GM12878 (cell line): ENCODE measurements at regions not wholly inside any gene's neighbourhood (a gene's known extent, or its start where the extent isn't known, plus 50 kb on each side); places are given as distances from the start of the nearest gene placed in this dataset.

ENCODE experiments used
- ATAC-seq: fragments of 200-7000 bp; cut with Tn5 transposase; 3 replicates; pipeline ENCODE4 v1.9.1; 2020; ENCODE audit warnings: mild to moderate bottlenecking, moderate library complexity
- BruUV-seq: library from RNA; stranded (reverse); fragments of 400-500 nt; replicated peaks from 2 replicates; lab custom pipeline; 2021; lab: Mats Ljungman, UMichigan
- CTCF ChIA-PET: fragments of 300-600 bp; sonication (Branson Sonifier 250); formaldehyde crosslinking; extraction: SDS; loops from one replicate; lab custom pipeline; 2021; ENCODE audit warnings: inconsistent platforms; lab: Yijun Ruan, JAX
- POLR2A ChIA-PET: fragments of 350-600 bp; formaldehyde crosslinking; extraction: SDS; loops from one replicate; lab custom pipeline; 2021; ENCODE audit warnings: inconsistent platforms; lab: Charles Lee
- RAD21 ChIA-PET: fragments of 300-600 bp; sonication (Branson Sonifier 250); formaldehyde crosslinking; loops from one replicate; lab custom pipeline; 2023; ENCODE audit warnings: antibody characterized with exemption; ENCODE audit not compliant: unreplicated experiment; lab: Charles Lee
- SMC1A ChIA-PET: fragments of 300-600 bp; sonication (Branson Sonifier 250); formaldehyde crosslinking; loops from one replicate; lab custom pipeline; 2023; ENCODE audit not compliant: unreplicated experiment, uncharacterized antibody; lab: Charles Lee
- DNase-seq: peaks from one replicate; pipeline ENCODE4 v3.0.0-alpha.2; 2011; ENCODE audit warnings: low read depth, low spot score
- FAIRE-seq: peaks from 3 replicates; lab custom pipeline; 2011; peaks lifted over from hg19 to GRCh38; lab: Jason Lieb, UNC
- H2AFZ ChIP-seq: 2 replicates; pipeline ENCODE4 v1.6.0; 2011; ENCODE audit warnings: low read depth, low read length, control low read depth; ENCODE audit not compliant: control insufficient read depth
- H3K27ac ChIP-seq: 2 replicates; pipeline ENCODE4 v1.5.1; 2011; ENCODE audit warnings: control low read depth; ENCODE audit not compliant: control insufficient read depth, insufficient read depth
- H3K27me3 ChIP-seq, 2 experiments: replicated peaks in 1 of 2; 2 replicates each; pipeline versions ENCODE4 v1.6.0 to v1.6.1; 2011; ENCODE audit warnings: low read length in 1 of 2; ENCODE audit not compliant: control insufficient read depth in 2 of 2, insufficient read depth in 2 of 2
- H3K36me3 ChIP-seq, 2 experiments: 2 replicates each; pipeline ENCODE4 v1.5.1; 2011; ENCODE audit warnings: low read length in 1 of 2; ENCODE audit not compliant: control insufficient read depth in 2 of 2, insufficient read depth in 2 of 2
- H3K4me1 ChIP-seq: 2 replicates; pipeline ENCODE4 v1.6.1; 2011; ENCODE audit warnings: mild to moderate bottlenecking, low read length, moderate library complexity, mixed read lengths; ENCODE audit not compliant: control insufficient read depth, insufficient read depth
- H3K4me2 ChIP-seq: 2 replicates; pipeline ENCODE4 v1.6.0; 2011; ENCODE audit warnings: control low read depth; ENCODE audit not compliant: control insufficient read depth, insufficient read depth
- H3K4me3 ChIP-seq: fragments of 200-600 bp; sonication (generic); 2 replicates; pipeline ENCODE4 v1.5.1; 2016
- H3K79me2 ChIP-seq: 2 replicates; pipeline ENCODE4 v1.6.0; 2011; ENCODE audit warnings: low read length; ENCODE audit not compliant: control insufficient read depth, insufficient read depth
- H3K9ac ChIP-seq: 2 replicates; pipeline ENCODE4 v1.8.0; 2011; ENCODE audit warnings: low read length, control low read depth, mixed read lengths; ENCODE audit not compliant: control insufficient read depth, insufficient read depth
- H3K9me3 ChIP-seq: replicated peaks from 3 replicates; pipeline ENCODE4 v1.5.1; 2011; ENCODE audit warnings: mild to moderate bottlenecking, low read length; ENCODE audit not compliant: control insufficient read depth, insufficient read depth
- H4K20me1 ChIP-seq: 2 replicates; pipeline ENCODE4 v1.6.0; 2011; ENCODE audit not compliant: control insufficient read depth, insufficient read depth
- ATF7 ChIP-seq: fragments of 450-650 bp; IDR thresholded peaks from 2 replicates; pipeline ENCODE4 v1.6.1; 2016; ENCODE audit warnings: low read depth, mild to moderate bottlenecking
- BRCA1 ChIP-seq: IDR thresholded peaks from 2 replicates; pipeline ENCODE4 v1.6.1; 2011; ENCODE audit warnings: low read depth, low read length, improper control_type of control experiment
- E4F1 ChIP-seq: fragments of 450-650 bp; IDR thresholded peaks from 2 replicates; pipeline ENCODE4 v1.6.1; 2018; ENCODE audit warnings: borderline replicate concordance, mild to moderate bottlenecking; ENCODE audit not compliant: partially characterized antibody
- MTA3 ChIP-seq: IDR thresholded peaks from 2 replicates; pipeline ENCODE4 v1.6.1; 2012; ENCODE audit warnings: low read length, inconsistent platforms, borderline replicate concordance
- NFYB ChIP-seq: IDR thresholded peaks from 2 replicates; pipeline ENCODE4 v1.6.1; 2011; ENCODE audit warnings: low read depth, mild to moderate bottlenecking, low read length, improper control_type of control experiment, moderate library complexity; ENCODE audit not compliant: insufficient read depth
- RB1 ChIP-seq: fragments of 450-650 bp; formaldehyde crosslinking; IDR thresholded peaks from 2 replicates; pipeline ENCODE4 v1.6.1; 2017; ENCODE audit warnings: mild to moderate bottlenecking, borderline replicate concordance
- RFX5 ChIP-seq: IDR thresholded peaks from 2 replicates; pipeline ENCODE4 v1.6.1; 2011; ENCODE audit warnings: low read depth, low read length, improper control_type of control experiment
- SIX5 ChIP-seq: IDR thresholded peaks from 2 replicates; pipeline ENCODE4 v1.6.1; 2011; ENCODE audit warnings: mild to moderate bottlenecking, low read depth, low read length, moderate library complexity; ENCODE audit not compliant: severe bottlenecking
- SMARCA5 ChIP-seq: fragments of 450-650 bp; IDR thresholded peaks from 2 replicates; pipeline ENCODE4 v1.6.1; 2017; ENCODE audit warnings: mild to moderate bottlenecking
- SMC3 ChIP-seq: IDR thresholded peaks from 2 replicates; pipeline ENCODE4 v1.6.1; 2011; ENCODE audit warnings: low read length, improper control_type of control experiment, borderline replicate concordance
- ZNF384 ChIP-seq: IDR thresholded peaks from 2 replicates; pipeline ENCODE4 v1.6.1; 2012; ENCODE audit warnings: low read depth, mild to moderate bottlenecking, low read length, improper control_type of control experiment, borderline replicate concordance
- ZSCAN29 ChIP-seq: fragments of 450-650 bp; IDR thresholded peaks from 2 replicates; pipeline ENCODE4 v1.6.1; 2017; ENCODE audit warnings: mild to moderate bottlenecking, moderate library complexity
- WGBS: methylation state at CpG from one replicate; pipeline ENCODE4 v1.1.6; 2016; ENCODE audit warnings: low lambda C conversion rate; ENCODE audit not compliant: insufficient replicate concordance, insufficient coverage; ENCODE audit errors: missing lambda C conversion rate; 5-methylcytosine and 5-hydroxymethylcytosine counted together
- in situ Hi-C: fragments of 300-500 bp; cut with MboI; formaldehyde crosslinking; loops from 9 replicates; pipeline ENCODE4 v1.14.3; 2018; ENCODE audit warnings: mixed read lengths
- intact Hi-C: fragments of 100-400 bp; cut with micrococcal nuclease; formaldehyde crosslinking; loops from one replicate; pipeline ENCODE4 v1.14.2; 2022; ENCODE audit not compliant: unreplicated experiment
- TF ChIP-seq, protein P1 (sequence below): fragments of 450-650 bp; IDR thresholded peaks from 2 replicates; pipeline ENCODE4 v1.6.1; 2017; ENCODE audit warnings: low read depth, mild to moderate bottlenecking, moderate library complexity
- TF ChIP-seq, protein P2 (sequence below): IDR thresholded peaks from 2 replicates; pipeline ENCODE4 v1.6.1; 2011; ENCODE audit warnings: low read depth, mild to moderate bottlenecking, low read length, moderate library complexity, borderline replicate concordance; ENCODE audit errors: extremely low read depth
- TF ChIP-seq, protein P3 (sequence below): fragments of 450-650 bp; IDR thresholded peaks from 2 replicates; pipeline ENCODE4 v1.6.1; 2016; ENCODE audit warnings: mild to moderate bottlenecking
- TF ChIP-seq, protein P4 (sequence below): IDR thresholded peaks from 2 replicates; pipeline ENCODE4 v1.6.1; 2012; ENCODE audit warnings: low read depth, low read length, improper control_type of control experiment

- TF ChIP-seq, protein P1, sequence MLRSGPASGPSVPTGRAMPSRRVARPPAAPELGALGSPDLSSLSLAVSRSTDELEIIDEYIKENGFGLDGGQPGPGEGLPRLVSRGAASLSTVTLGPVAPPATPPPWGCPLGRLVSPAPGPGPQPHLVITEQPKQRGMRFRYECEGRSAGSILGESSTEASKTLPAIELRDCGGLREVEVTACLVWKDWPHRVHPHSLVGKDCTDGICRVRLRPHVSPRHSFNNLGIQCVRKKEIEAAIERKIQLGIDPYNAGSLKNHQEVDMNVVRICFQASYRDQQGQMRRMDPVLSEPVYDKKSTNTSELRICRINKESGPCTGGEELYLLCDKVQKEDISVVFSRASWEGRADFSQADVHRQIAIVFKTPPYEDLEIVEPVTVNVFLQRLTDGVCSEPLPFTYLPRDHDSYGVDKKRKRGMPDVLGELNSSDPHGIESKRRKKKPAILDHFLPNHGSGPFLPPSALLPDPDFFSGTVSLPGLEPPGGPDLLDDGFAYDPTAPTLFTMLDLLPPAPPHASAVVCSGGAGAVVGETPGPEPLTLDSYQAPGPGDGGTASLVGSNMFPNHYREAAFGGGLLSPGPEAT, result no peak
- TF ChIP-seq ZSCAN29, result no peak
Measured at GRCh38 chr12:91249518-91250272, 67.1 kb upstream of the DCN start (continued).

GRCh38 chr12:91249054-91249453, 66.4 kb upstream of the DCN start:
- Histone ChIP-seq H3K27me3 (no peaks in the 10 kb centered on the region), H3K9ac (no peak overlapping the region), H3K79me2 (no peaks in the 10 kb centered on the region), H3K4me2 (no peak overlapping the region), H4K20me1 (no peaks in the 10 kb centered on the region), H3K9me3 (no peaks in the 10 kb centered on the region), H3K4me3 (no peak overlapping the region), H3K4me1 (no peaks in the 10 kb centered on the region), H3K27ac (no peak overlapping the region), H2AFZ (no peak overlapping the region), H3K36me3 (no peaks in the 10 kb centered on the region)
- no peak for TF ChIP-seq ZNF384
- no peak for TF ChIP-seq ATF7
- no peak for TF ChIP-seq E4F1
- no peak for TF ChIP-seq BRCA1
- no peak for TF ChIP-seq NFYB
- no peak for TF ChIP-seq SIX5
- no peak for TF ChIP-seq MTA3
- TF ChIP-seq RB1, result no peak
- TF ChIP-seq, protein P2, sequence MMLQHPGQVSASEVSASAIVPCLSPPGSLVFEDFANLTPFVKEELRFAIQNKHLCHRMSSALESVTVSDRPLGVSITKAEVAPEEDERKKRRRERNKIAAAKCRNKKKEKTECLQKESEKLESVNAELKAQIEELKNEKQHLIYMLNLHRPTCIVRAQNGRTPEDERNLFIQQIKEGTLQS, result no peak
- TF ChIP-seq, protein P3, sequence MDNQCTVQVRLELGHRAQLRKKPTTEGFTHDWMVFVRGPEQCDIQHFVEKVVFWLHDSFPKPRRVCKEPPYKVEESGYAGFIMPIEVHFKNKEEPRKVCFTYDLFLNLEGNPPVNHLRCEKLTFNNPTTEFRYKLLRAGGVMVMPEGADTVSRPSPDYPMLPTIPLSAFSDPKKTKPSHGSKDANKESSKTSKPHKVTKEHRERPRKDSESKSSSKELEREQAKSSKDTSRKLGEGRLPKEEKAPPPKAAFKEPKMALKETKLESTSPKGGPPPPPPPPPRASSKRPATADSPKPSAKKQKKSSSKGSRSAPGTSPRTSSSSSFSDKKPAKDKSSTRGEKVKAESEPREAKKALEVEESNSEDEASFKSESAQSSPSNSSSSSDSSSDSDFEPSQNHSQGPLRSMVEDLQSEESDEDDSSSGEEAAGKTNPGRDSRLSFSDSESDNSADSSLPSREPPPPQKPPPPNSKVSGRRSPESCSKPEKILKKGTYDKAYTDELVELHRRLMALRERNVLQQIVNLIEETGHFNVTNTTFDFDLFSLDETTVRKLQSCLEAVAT, result no peak
- TF ChIP-seq RFX5, result no peak
- TF ChIP-seq SMC3, result no peak
- no peak for TF ChIP-seq SMARCA5
- TF ChIP-seq, protein P4, sequence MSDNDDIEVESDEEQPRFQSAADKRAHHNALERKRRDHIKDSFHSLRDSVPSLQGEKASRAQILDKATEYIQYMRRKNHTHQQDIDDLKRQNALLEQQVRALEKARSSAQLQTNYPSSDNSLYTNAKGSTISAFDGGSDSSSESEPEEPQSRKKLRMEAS, result no peak
- no peak for ATAC-seq
- 5% methylated on average over 1 of the region's 1 CpG for WGBS
- no peak for FAIRE-seq
- in situ Hi-C loops (no loop called here), intact Hi-C loops (no loop called here)
- POLR2A ChIA-PET, result no interaction called here
- DNase-seq, result no peak
- RAD21 ChIA-PET, result no interaction called here
- SMC1A ChIA-PET, result no interaction called here
- CTCF ChIA-PET, result no interaction called here
- no TSS peak for BruUV-seq
